Fibroblast of lung (primary cell): ENCODE measurements at regions not wholly inside any gene's neighbourhood (a gene's known extent, or its start where the extent isn't known, plus 50 kb on each side); places are given as distances from the start of the nearest gene placed in this dataset.

ENCODE experiments used
- DNase-seq, 2 donors: peaks; one replicate each; pipeline versions ENCODE4 v3.0.0 to v3.0.0-alpha.2; 2010; ENCODE audit warnings: low read depth in 2 of 2
- H2AFZ ChIP-seq: 2 replicates; pipeline ENCODE4 v1.5.1; 2012; ENCODE audit warnings: low read length, control low read depth, inconsistent platforms
- H3K27ac ChIP-seq: 2 replicates; pipeline ENCODE4 v1.5.1; 2011; ENCODE audit warnings: low read length, control low read depth; ENCODE audit not compliant: insufficient read depth
- H3K27me3 ChIP-seq: 2 replicates; pipeline ENCODE4 v1.5.1; 2011; ENCODE audit warnings: mild to moderate bottlenecking, low read length; ENCODE audit not compliant: control insufficient read depth, insufficient read depth
- H3K36me3 ChIP-seq: 2 replicates; pipeline ENCODE4 v1.5.1; 2011; ENCODE audit warnings: low read length; ENCODE audit not compliant: control insufficient read depth, insufficient read depth
- H3K4me1 ChIP-seq: 2 replicates; pipeline ENCODE4 v1.5.1; 2011; ENCODE audit warnings: low read length; ENCODE audit not compliant: control insufficient read depth, insufficient read depth; ENCODE audit errors: extremely low read depth
- H3K4me2 ChIP-seq: 2 replicates; pipeline ENCODE4 v1.5.1; 2011; ENCODE audit warnings: low read length, control low read depth; ENCODE audit not compliant: insufficient read depth; ENCODE audit errors: extremely low read depth
- H3K4me3 ChIP-seq, 4 experiments: fragments of 200-600 bp in 1 of 4; sonication (generic) in 1 of 4; replicated peaks in 1 of 4; 2 replicates each; pipeline ENCODE4 v1.5.1; 2011 to 2016; ENCODE audit warnings: low read length in 4 of 4, low read depth in 3 of 4, mild to moderate bottlenecking in 3 of 4, control low read depth in 2 of 4, inconsistent platforms in 1 of 4, mixed read lengths in 1 of 4; ENCODE audit not compliant: insufficient read depth in 1 of 4; ENCODE audit errors: control extremely low read depth in 1 of 4
- H3K79me2 ChIP-seq: 2 replicates; pipeline ENCODE4 v1.5.1; 2012; ENCODE audit warnings: mild to moderate bottlenecking, low read length, inconsistent platforms; ENCODE audit not compliant: control insufficient read depth, insufficient read depth
- H3K9ac ChIP-seq: 2 replicates; pipeline ENCODE4 v1.5.1; 2011; ENCODE audit warnings: mild to moderate bottlenecking, low read length, control low read depth; ENCODE audit not compliant: insufficient read depth
- H3K9me3 ChIP-seq: 2 replicates; pipeline ENCODE4 v1.5.1; 2012; ENCODE audit warnings: low read depth, low read length; ENCODE audit not compliant: control insufficient read depth, insufficient read depth
- H4K20me1 ChIP-seq: 2 replicates; pipeline ENCODE4 v1.5.1; 2011; ENCODE audit warnings: low read length; ENCODE audit not compliant: control insufficient read depth, insufficient read depth; ENCODE audit errors: extremely low read depth
- CTCF ChIP-seq, 2 donors: IDR thresholded peaks in 1 of 2; conservative IDR thresholded peaks in 1 of 2; 1 replicate in 1 of 2; 2 replicates in 1 of 2; pipeline ENCODE4 v1.5.1; 2011 to 2012; ENCODE audit warnings: low read length in 2 of 2, control low read depth in 1 of 2, inconsistent platforms in 1 of 2, low read depth in 1 of 2, mild to moderate bottlenecking in 1 of 2
- EZH2 ChIP-seq: IDR thresholded peaks from 2 replicates; pipeline ENCODE4 v1.5.1; 2012; ENCODE audit warnings: low read length, control low read depth, mild to moderate bottlenecking; ENCODE audit errors: missing control alignments

- Histone ChIP-seq H3K9ac (no peak overlapping the region), H3K9me3 (no peaks in the 10 kb centered on the region), H3K4me2 (no peak overlapping the region), H2AFZ (no peak overlapping the region), H4K20me1 (no peaks in the 10 kb centered on the region), H3K4me3 (no peak overlapping the region), H3K36me3 (no peaks in the 10 kb centered on the region), H3K27me3 (no peaks in the 10 kb centered on the region), H3K79me2 (no peaks in the 10 kb centered on the region), H3K4me1 (no peaks in the 10 kb centered on the region), H3K27ac (no peak overlapping the region)
- no peak for DNase-seq
- TF ChIP-seq EZH2: no peak
- no peak for TF ChIP-seq CTCF (conservative IDR thresholded peaks at IDR 0.05 in 1 of 2, IDR thresholded peaks at IDR 0.05 in 1 of 2; ENCODE audit: low read depth in 1 of 2, low read length in 2 of 2)
Observed at GRCh38 chr17:45675012-45675411, 109.1 kb upstream of the CRHR1 start.

- H2AFZ ChIP-seq: no peak overlapping the region
- DNase-seq: no peak
- no peaks in the 10 kb centered on the region for H3K27me3 ChIP-seq
- H3K27ac ChIP-seq: no peak overlapping the region
- H3K36me3 ChIP-seq: no peaks in the 10 kb centered on the region
- H3K9me3 ChIP-seq: no peaks in the 10 kb centered on the region
- no peaks in the 10 kb centered on the region for H3K79me2 ChIP-seq
- no peak overlapping the region for H3K9ac ChIP-seq
- no peak overlapping the region for H3K4me3 ChIP-seq
- H4K20me1 ChIP-seq: peaks cover 1% of the 10 kb centered on the region
- no peak overlapping the region for H3K4me2 ChIP-seq
- no peak for TF ChIP-seq CTCF (conservative IDR thresholded peaks at IDR 0.05 in 1 of 2, IDR thresholded peaks at IDR 0.05 in 1 of 2; ENCODE audit: low read depth in 1 of 2, low read length in 2 of 2)
- TF ChIP-seq EZH2: no peak
- H3K4me1 ChIP-seq: no peaks in the 10 kb centered on the region
Observed at GRCh38 chr17:45675892-45676291, 108.2 kb upstream of the CRHR1 start.

- H3K9me3 ChIP-seq: no peaks in the 10 kb centered on the region
- peaks cover 1% of the 10 kb centered on the region for H4K20me1 ChIP-seq
- no peak overlapping the region for H3K9ac ChIP-seq
- no peak for DNase-seq
- H3K36me3 ChIP-seq: no peaks in the 10 kb centered on the region
- TF ChIP-seq EZH2 (no peak), CTCF (conservative IDR thresholded peaks at IDR 0.05 in 1 of 2, IDR thresholded peaks at IDR 0.05 in 1 of 2; ENCODE audit: low read depth in 1 of 2, low read length in 2 of 2) (no peak)
- no peak overlapping the region for H2AFZ ChIP-seq
- H3K4me1 ChIP-seq: no peaks in the 10 kb centered on the region
- H3K79me2 ChIP-seq: no peaks in the 10 kb centered on the region
- H3K27me3 ChIP-seq: no peaks in the 10 kb centered on the region
- no peak overlapping the region for H3K27ac ChIP-seq
- H3K4me3 ChIP-seq: no peak overlapping the region
- H3K4me2 ChIP-seq: no peak overlapping the region
Observed at GRCh38 chr17:45676695-45677094, 107.4 kb upstream of the CRHR1 start.
